Astrocyte (in vitro differentiated cells and primary cell): ENCODE measurements at regions not wholly inside any gene's neighbourhood (a gene's known extent, or its start where the extent isn't known, plus 50 kb on each side); places are given as distances from the start of the nearest gene placed in this dataset.

ENCODE experiments used
- CTCF ChIP-seq: IDR thresholded peaks from 2 replicates; pipeline ENCODE4 v1.5.1; 2011; ENCODE audit warnings: low read depth, mild to moderate bottlenecking, inconsistent platforms, low read length, moderate library complexity; ENCODE audit not compliant: insufficient read depth
- EZH2 ChIP-seq: IDR thresholded peaks from 2 replicates; pipeline ENCODE4 v1.6.1; 2012; ENCODE audit warnings: mild to moderate bottlenecking, low read length, inconsistent platforms; ENCODE audit not compliant: insufficient read depth

DNA sequence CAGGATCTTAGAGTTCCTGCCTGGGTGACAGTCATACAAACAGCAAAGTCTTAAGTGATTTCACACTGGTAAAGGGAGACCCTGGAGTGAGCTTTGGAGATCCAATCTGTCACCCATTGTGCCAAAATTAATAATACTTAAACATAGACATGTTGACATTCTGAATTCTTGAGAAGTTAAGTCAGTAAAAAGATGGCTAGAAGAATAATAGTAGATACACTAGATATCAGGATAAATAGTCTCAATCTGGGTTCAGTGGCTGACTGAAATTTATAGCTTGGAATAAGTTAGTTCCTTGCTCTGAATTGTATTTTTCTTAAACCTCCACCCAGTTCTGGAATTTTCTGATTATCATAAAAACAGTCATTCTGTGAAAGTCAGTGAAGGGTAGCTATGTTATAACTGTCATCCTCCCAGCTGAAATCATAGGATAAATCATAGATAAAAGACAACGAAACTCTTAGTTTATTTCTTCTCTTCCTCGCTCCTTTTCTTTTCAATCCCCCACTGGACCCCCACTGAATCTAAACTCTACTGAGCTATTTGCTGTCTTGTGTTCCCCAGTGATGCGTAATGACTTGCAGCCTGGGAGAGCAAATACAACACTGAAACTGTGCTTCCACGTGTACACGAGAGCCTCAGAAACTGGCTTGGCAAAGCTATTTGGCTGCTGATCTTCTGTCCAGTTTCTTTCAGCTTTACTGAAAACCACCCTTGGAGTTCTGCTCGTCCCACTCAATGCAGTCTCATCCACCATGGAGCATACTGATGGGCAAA is 175.4 kb upstream of the TP63 start:
- TF ChIP-seq CTCF = no peak
- TF ChIP-seq EZH2 = no peak
